ENCODE measurements at regions not wholly inside any gene's neighbourhood (a gene's known extent, or its start where the extent isn't known, plus 50 kb on each side); places are given as distances from the start of the nearest gene placed in this dataset.

GRCh38 chr11:134640971-134641968 lies 229.2 kb upstream of the B3GAT1 start:
- TF ChIP-seq ZNF133 (tag by site-specific recombination; IDR thresholded peaks at IDR 0.05) (no peak), ZNF37A (tag by site-specific recombination; IDR thresholded peaks at IDR 0.05) (no peak), ZNF777 (tag by site-specific recombination; IDR thresholded peaks at IDR 0.05; ENCODE audit: borderline replicate concordance) (no peak), ZNF280C (tag by site-specific recombination; IDR thresholded peaks at IDR 0.05) (no peak)
- ChIA-PET POLR2A (no interaction called here), CTCF (no interaction called here)
- Histone ChIP-seq H3K4me1 (ENCODE audit: control insufficient read depth, insufficient read depth, low read length) (no peaks in the 10 kb centered on the region), H3K9me3 (ENCODE audit: control insufficient read depth, insufficient read depth, low read depth, low read length) (no peaks in the 10 kb centered on the region), H3K27ac (ENCODE audit: extremely low read depth, low read depth, low read length) (no peak overlapping the region), H3K4me3 (ENCODE audit: low read depth, low read length) (no peak overlapping the region), H3K36me3 (ENCODE audit: control insufficient read depth in 2 of 2, insufficient read depth in 1 of 2, low read length in 2 of 2) (no peaks in the 10 kb centered on the region)

GRCh38 chr11:134640536-134640935 lies 228.5 kb upstream of the B3GAT1 start:
- no peak for TF ChIP-seq INSM2 (tag by site-specific recombination; IDR thresholded peaks at IDR 0.05)
- no peak for TF ChIP-seq ZNF302 (tag by site-specific recombination; IDR thresholded peaks at IDR 0.05; ENCODE audit: low read depth)
- TF ChIP-seq ZNF19 (tag by site-specific recombination; IDR thresholded peaks at IDR 0.05; ENCODE audit: low read depth), result no peak
- TF ChIP-seq FEZF1 (tag by site-specific recombination; IDR thresholded peaks at IDR 0.05), result no peak
- TF ChIP-seq ZNF548 (tag by site-specific recombination; IDR thresholded peaks at IDR 0.05), result no peak
- no peak for TF ChIP-seq ZNF518A (tag by site-specific recombination; conservative IDR thresholded peaks at IDR 0.05; ENCODE audit: low read depth)
- no peak for TF ChIP-seq ZNF792 (tag by site-specific recombination; IDR thresholded peaks at IDR 0.05)
- TF ChIP-seq ZNF692 (tag by site-specific recombination; IDR thresholded peaks at IDR 0.05), result no peak
- no peak for TF ChIP-seq ZBTB44 (tag by site-specific recombination; IDR thresholded peaks at IDR 0.05)
- no peak for TF ChIP-seq ZSCAN30 (tag by site-specific recombination; IDR thresholded peaks at IDR 0.05)
- no peak for TF ChIP-seq ZNF175 (tag by site-specific recombination; IDR thresholded peaks at IDR 0.05)
- no peak for TF ChIP-seq ZNF544 (tag by site-specific recombination; IDR thresholded peaks at IDR 0.05)
- no peak for TF ChIP-seq ZNF362 (tag by site-specific recombination; IDR thresholded peaks at IDR 0.05)
- TF ChIP-seq TRIM28 (IDR thresholded peaks at IDR 0.05; ENCODE audit: borderline replicate concordance, low read length), result no peak
- no peak for TF ChIP-seq KLF8 (tag by site-specific recombination; IDR thresholded peaks at IDR 0.05)
- no peaks in the 10 kb centered on the region for H3K4me1 ChIP-seq (ENCODE audit: control insufficient read depth, insufficient read depth, low read length)
- no peak overlapping the region for H3K27ac ChIP-seq (ENCODE audit: extremely low read depth, low read depth, low read length)
- ChIA-PET POLR2A (no interaction called here), CTCF (no interaction called here)
- H3K9me3 ChIP-seq (ENCODE audit: control insufficient read depth, insufficient read depth, low read depth, low read length), result no peaks in the 10 kb centered on the region
- H3K36me3 ChIP-seq (ENCODE audit: control insufficient read depth in 2 of 2, insufficient read depth in 1 of 2, low read length in 2 of 2), result no peaks in the 10 kb centered on the region
- H3K4me3 ChIP-seq (ENCODE audit: low read depth, low read length), result no peak overlapping the region

All from HEK293 (cell line).